Neural cell (in vitro differentiated cells): ENCODE measurements at regions not wholly inside any gene's neighbourhood (a gene's known extent, or its start where the extent isn't known, plus 50 kb on each side); places are given as distances from the start of the nearest gene placed in this dataset.

ENCODE experiments used
- H2AFZ ChIP-seq: fragments of 200-600, 300-800 bp; sonication (generic), shearing (Covaris generic); 2 replicates; pipeline ENCODE4 v1.6.0; 2014; ENCODE audit warnings: low read depth, mild to moderate bottlenecking, antibody characterized with exemption, low read length, moderate library complexity
- H3F3A ChIP-seq: fragments of 200-600 bp; shearing (Covaris generic); 2 replicates; pipeline ENCODE4 v1.6.1; 2016; ENCODE audit warnings: mild to moderate bottlenecking, moderate library complexity, mixed read lengths, antibody characterized with exemption, low read length; ENCODE audit not compliant: insufficient read depth, poor library complexity, severe bottlenecking
- H3K27ac ChIP-seq: fragments of 200-600, 300-800 bp; sonication (generic), shearing (Covaris generic); 2 replicates; pipeline ENCODE4 v1.5.1; 2014; ENCODE audit warnings: mild to moderate bottlenecking, low read length, moderate library complexity
- H3K27me3 ChIP-seq: fragments of 300-800, 200-600 bp; sonication (generic), shearing (Covaris generic); 2 replicates; pipeline ENCODE4 v1.6.0; 2014; ENCODE audit warnings: mild to moderate bottlenecking, low read depth, low read length, moderate library complexity; ENCODE audit not compliant: insufficient read depth
- H3K36me3 ChIP-seq: fragments of 300-800, 200-600 bp; sonication (generic), shearing (Covaris generic); 2 replicates; pipeline ENCODE4 v1.5.1; 2014; ENCODE audit warnings: mild to moderate bottlenecking, antibody characterized with exemption, low read length, moderate library complexity; ENCODE audit not compliant: insufficient read depth
- H3K4me2 ChIP-seq: fragments of 300-800, 200-600 bp; sonication (generic), shearing (Covaris generic); 2 replicates; pipeline ENCODE4 v1.6.0; 2014; ENCODE audit warnings: mild to moderate bottlenecking, low read length
- H3K4me3 ChIP-seq: fragments of 300-800, 200-600 bp; sonication (generic), shearing (Covaris generic); 2 replicates; pipeline ENCODE4 v1.5.1; 2014; ENCODE audit warnings: mild to moderate bottlenecking, low read length, moderate library complexity
- H3K79me2 ChIP-seq: fragments of 200-600 bp; shearing (Covaris generic); replicated peaks from 2 replicates; pipeline ENCODE4 v1.6.0; 2014; ENCODE audit warnings: mild to moderate bottlenecking, low read length, moderate library complexity; ENCODE audit not compliant: insufficient read depth
- H3K9ac ChIP-seq: fragments of 300-800, 200-600 bp; sonication (generic), shearing (Covaris generic); 2 replicates; pipeline ENCODE4 v1.6.1; 2016; ENCODE audit warnings: mild to moderate bottlenecking, low read length, mixed read lengths
- H3K9me2 ChIP-seq: fragments of 200-600 bp; shearing (Covaris generic); 2 replicates; pipeline ENCODE4 v1.6.1; 2016; ENCODE audit warnings: mild to moderate bottlenecking, low read length, mixed read lengths; ENCODE audit not compliant: insufficient read depth
- H3K9me3 ChIP-seq: fragments of 200-600, 300-800 bp; sonication (generic), shearing (Covaris generic); 2 replicates; pipeline ENCODE4 v1.6.1; 2016; ENCODE audit warnings: mild to moderate bottlenecking, mixed run types, low read length, moderate library complexity, mixed read lengths
- H4K20me1 ChIP-seq: fragments of 200-600 bp; shearing (Covaris generic); 2 replicates; pipeline ENCODE4 v1.6.1; 2016; ENCODE audit warnings: mild to moderate bottlenecking, mixed run types; ENCODE audit not compliant: insufficient read depth
- CTCF ChIP-seq: fragments of 450-650 bp; IDR thresholded peaks from 2 replicates; pipeline ENCODE4 v1.5.1; 2014; ENCODE audit warnings: antibody characterized with exemption, mild to moderate bottlenecking, moderate library complexity; ENCODE audit not compliant: poor library complexity, severe bottlenecking
- EP300 ChIP-seq: fragments of 450-650 bp; conservative IDR thresholded peaks from 2 replicates; pipeline ENCODE4 v1.6.1; 2014; ENCODE audit warnings: antibody characterized with exemption, mild to moderate bottlenecking, moderate library complexity; ENCODE audit not compliant: poor library complexity, severe bottlenecking
- EZH2 ChIP-seq: fragments of 200-600, 300-800 bp; shearing (Covaris generic), sonication (generic); IDR thresholded peaks from 2 replicates; pipeline ENCODE4 v1.6.1; 2014; ENCODE audit warnings: antibody characterized with exemption, low read length, borderline replicate concordance, mild to moderate bottlenecking; ENCODE audit not compliant: insufficient read depth, poor library complexity, severe bottlenecking
- MXI1 ChIP-seq: fragments of 450-650 bp; conservative IDR thresholded peaks from 2 replicates; pipeline ENCODE4 v1.6.1; 2014; ENCODE audit warnings: antibody characterized with exemption, mild to moderate bottlenecking; ENCODE audit not compliant: poor library complexity, severe bottlenecking
- POLR2AphosphoS5 ChIP-seq: IDR thresholded peaks from 2 replicates; pipeline ENCODE4 v1.6.1; 2012
- RAD21 ChIP-seq: fragments of 450-650 bp; conservative IDR thresholded peaks from 2 replicates; pipeline ENCODE4 v1.6.1; 2014; ENCODE audit warnings: antibody characterized with exemption, mild to moderate bottlenecking, moderate library complexity
- SMC3 ChIP-seq: fragments of 450-650 bp; conservative IDR thresholded peaks from 2 replicates; pipeline ENCODE4 v1.6.1; 2014; ENCODE audit warnings: antibody characterized with exemption, mild to moderate bottlenecking, moderate library complexity; ENCODE audit not compliant: poor library complexity
- TAF1 ChIP-seq: IDR thresholded peaks from 2 replicates; pipeline ENCODE4 v1.6.1; 2012; ENCODE audit warnings: low read depth
- TF ChIP-seq, protein P1 (sequence below): IDR thresholded peaks from 2 replicates; pipeline ENCODE4 v1.6.1; 2012; ENCODE audit warnings: borderline replicate concordance

- Histone ChIP-seq H4K20me1 (no peaks in the 10 kb centered on the region), H3K9me3 (no peaks in the 10 kb centered on the region), H3K4me3 (no peak overlapping the region), H2AFZ (no peak overlapping the region), H3K9ac (no peak overlapping the region), H3K27me3 (no peaks in the 10 kb centered on the region), H3K27ac (no peak overlapping the region), H3K9me2 (no peaks in the 10 kb centered on the region), H3K79me2 (no peaks in the 10 kb centered on the region), H3K4me2 (no peak overlapping the region), H3K36me3 (no peaks in the 10 kb centered on the region), H3F3A (no peaks in the 10 kb centered on the region)
- TF ChIP-seq EZH2 (no peak), TAF1 (no peak), RAD21 (no peak), POLR2AphosphoS5 (no peak), EP300 (no peak), SMC3 (no peak), MXI1 (no peak), CTCF (no peak)
- TF ChIP-seq, protein P1, sequence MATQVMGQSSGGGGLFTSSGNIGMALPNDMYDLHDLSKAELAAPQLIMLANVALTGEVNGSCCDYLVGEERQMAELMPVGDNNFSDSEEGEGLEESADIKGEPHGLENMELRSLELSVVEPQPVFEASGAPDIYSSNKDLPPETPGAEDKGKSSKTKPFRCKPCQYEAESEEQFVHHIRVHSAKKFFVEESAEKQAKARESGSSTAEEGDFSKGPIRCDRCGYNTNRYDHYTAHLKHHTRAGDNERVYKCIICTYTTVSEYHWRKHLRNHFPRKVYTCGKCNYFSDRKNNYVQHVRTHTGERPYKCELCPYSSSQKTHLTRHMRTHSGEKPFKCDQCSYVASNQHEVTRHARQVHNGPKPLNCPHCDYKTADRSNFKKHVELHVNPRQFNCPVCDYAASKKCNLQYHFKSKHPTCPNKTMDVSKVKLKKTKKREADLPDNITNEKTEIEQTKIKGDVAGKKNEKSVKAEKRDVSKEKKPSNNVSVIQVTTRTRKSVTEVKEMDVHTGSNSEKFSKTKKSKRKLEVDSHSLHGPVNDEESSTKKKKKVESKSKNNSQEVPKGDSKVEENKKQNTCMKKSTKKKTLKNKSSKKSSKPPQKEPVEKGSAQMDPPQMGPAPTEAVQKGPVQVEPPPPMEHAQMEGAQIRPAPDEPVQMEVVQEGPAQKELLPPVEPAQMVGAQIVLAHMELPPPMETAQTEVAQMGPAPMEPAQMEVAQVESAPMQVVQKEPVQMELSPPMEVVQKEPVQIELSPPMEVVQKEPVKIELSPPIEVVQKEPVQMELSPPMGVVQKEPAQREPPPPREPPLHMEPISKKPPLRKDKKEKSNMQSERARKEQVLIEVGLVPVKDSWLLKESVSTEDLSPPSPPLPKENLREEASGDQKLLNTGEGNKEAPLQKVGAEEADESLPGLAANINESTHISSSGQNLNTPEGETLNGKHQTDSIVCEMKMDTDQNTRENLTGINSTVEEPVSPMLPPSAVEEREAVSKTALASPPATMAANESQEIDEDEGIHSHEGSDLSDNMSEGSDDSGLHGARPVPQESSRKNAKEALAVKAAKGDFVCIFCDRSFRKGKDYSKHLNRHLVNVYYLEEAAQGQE = no peak
Observed at GRCh38 chr1:104378414-104378813, 628.7 kb downstream of the AMY1C start.

DNA sequence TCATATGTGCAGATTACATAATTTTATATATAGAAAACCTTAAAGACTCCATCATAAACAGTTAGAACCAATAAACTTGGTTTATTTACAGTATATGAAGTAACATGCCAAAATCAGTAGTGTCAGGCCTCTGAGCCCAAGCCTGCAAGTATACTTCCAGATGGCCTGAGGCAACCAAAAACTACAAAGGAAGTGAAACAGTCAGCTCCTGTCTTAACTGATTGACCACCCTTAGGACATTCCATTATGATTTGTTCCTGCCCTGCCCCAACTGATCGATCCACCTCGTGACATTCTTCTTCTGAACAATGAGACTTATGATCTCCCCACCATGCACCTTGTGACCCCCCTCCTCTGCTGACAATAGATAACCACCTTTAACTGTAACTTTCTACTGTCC is 630.3 kb downstream of the AMY1C start:
- Histone ChIP-seq H3K4me3 (no peak overlapping the region), H3K9me3 (no peaks in the 10 kb centered on the region), H3K36me3 (no peaks in the 10 kb centered on the region), H3K4me2 (no peak overlapping the region), H4K20me1 (no peaks in the 10 kb centered on the region), H3K79me2 (no peaks in the 10 kb centered on the region), H3K9ac (no peak overlapping the region), H3K27ac (no peak overlapping the region), H3K27me3 (no peaks in the 10 kb centered on the region), H2AFZ (no peak overlapping the region), H3K9me2 (no peaks in the 10 kb centered on the region), H3F3A (no peaks in the 10 kb centered on the region)
- TF ChIP-seq EZH2 = no peak
- no peak for TF ChIP-seq SMC3
- TF ChIP-seq POLR2AphosphoS5 = no peak
- TF ChIP-seq MXI1 = no peak
- no peak for TF ChIP-seq RAD21
- TF ChIP-seq, protein P1 = no peak
- TF ChIP-seq EP300 = no peak
- TF ChIP-seq CTCF = no peak
- TF ChIP-seq TAF1 = no peak
